ENCODE measurements at regions not wholly inside any gene's neighbourhood (a gene's known extent, or its start where the extent isn't known, plus 50 kb on each side); places are given as distances from the start of the nearest gene placed in this dataset.

- Histone ChIP-seq H3K4me3 (no peak overlapping the region), H3K27ac (ENCODE audit: control insufficient read depth, insufficient read depth) (no peak overlapping the region), H3K9ac (ENCODE audit: control insufficient read depth, insufficient read depth, low read length) (no peak overlapping the region), H2AFZ (ENCODE audit: control insufficient read depth, low read depth, low read length) (no peak overlapping the region), H4K20me1 (ENCODE audit: control insufficient read depth, insufficient read depth) (no peaks in the 10 kb centered on the region), H3K79me2 (ENCODE audit: control insufficient read depth, insufficient read depth, low read length) (no peaks in the 10 kb centered on the region), H3K36me3 (ENCODE audit: control insufficient read depth in 2 of 2, insufficient read depth in 2 of 2, low read length in 1 of 2) (no peaks in the 10 kb centered on the region), H3K4me2 (ENCODE audit: control insufficient read depth, insufficient read depth) (no peak overlapping the region), H3K4me1 (ENCODE audit: control insufficient read depth, insufficient read depth, low read length) (no peaks in the 10 kb centered on the region), H3K27me3 (replicated peaks in 1 of 2; ENCODE audit: control insufficient read depth in 2 of 2, insufficient read depth in 2 of 2, low read length in 1 of 2) (no peaks in the 10 kb centered on the region), H3K9me3 (replicated peaks; ENCODE audit: control insufficient read depth, insufficient read depth, low read length) (no peaks in the 10 kb centered on the region; the same call in 1 of the 3 replicates)
- DNase-seq (ENCODE audit: low read depth, low spot score) (no peak), FAIRE-seq (no peak), ATAC-seq (no peak)
- WGBS (ENCODE audit: insufficient coverage, insufficient replicate concordance, low lambda C conversion rate, missing lambda C conversion rate): 44% methylated on average over 7 of the region's 7 CpGs
- CTCF ChIA-PET: no interaction called here
- intact Hi-C loops (cut with micrococcal nuclease; ENCODE audit: unreplicated experiment) (no loop called here), in situ Hi-C loops (cut with MboI) (no loop called here)
- RAD21 ChIA-PET (ENCODE audit: unreplicated experiment): no interaction called here
- TF ChIP-seq NR2C1 (IDR thresholded peaks at IDR 0.05) (no peak), EP300 (IDR thresholded peaks at IDR 0.05; ENCODE audit: borderline replicate concordance in 1 of 2, control insufficient read depth in 1 of 2, low read depth in 2 of 2, low read length in 2 of 2) (no peak), SREBF2 (IDR thresholded peaks at IDR 0.05; ENCODE audit: low read length) (no peak), HCFC1 (IDR thresholded peaks at IDR 0.05; ENCODE audit: low read length) (no peak), USF2 (IDR thresholded peaks at IDR 0.05; ENCODE audit: borderline replicate concordance, low read depth, low read length) (no peak), KLF5 (IDR thresholded peaks at IDR 0.05; ENCODE audit: partially characterized antibody) (no peak), NFIC (IDR thresholded peaks at IDR 0.05; ENCODE audit: low read depth, low read length) (no peak), FOXK2 (IDR thresholded peaks at IDR 0.05) (no peak), NFXL1 (IDR thresholded peaks at IDR 0.05; ENCODE audit: borderline replicate concordance) (no peak), ASH2L (IDR thresholded peaks at IDR 0.05; ENCODE audit: borderline replicate concordance, low read depth) (no peak), POLR2A (IDR thresholded peaks at IDR 0.05; ENCODE audit: low read depth, low read length) (no peak), BCL11A (IDR thresholded peaks at IDR 0.05; ENCODE audit: low read depth, low read length) (no peak), BCLAF1 (IDR thresholded peaks at IDR 0.05) (no peak), GABPA (IDR thresholded peaks at IDR 0.05; ENCODE audit: low read depth) (no peak)
- SMC1A ChIA-PET (ENCODE audit: uncharacterized antibody, unreplicated experiment): no interaction called here
- POLR2A ChIA-PET: no interaction called here
- no TSS peak for BruUV-seq (replicated peaks)
Measured at GRCh38 chr12:110995016-110995415, 74.6 kb upstream of the MYL2 start.
